Progenitor cell of endocrine pancreas (in vitro differentiated cells): ENCODE measurements at regions not wholly inside any gene's neighbourhood (a gene's known extent, or its start where the extent isn't known, plus 50 kb on each side); places are given as distances from the start of the nearest gene placed in this dataset.

Experiments used
- DNase-seq: peaks from one replicate; pipeline ENCODE4 v3.0.0; 2021; ENCODE audit warnings: low spot score; ENCODE audit not compliant: unreplicated experiment
- H3K27ac Mint-ChIP-seq: 2 replicates; pipeline ENCODE4 v1.8.0; 2021; ENCODE audit warnings: mild to moderate bottlenecking, moderate library complexity, mixed read lengths
- H3K27me3 Mint-ChIP-seq: 2 replicates; pipeline ENCODE4 v1.8.0; 2021; ENCODE audit warnings: mixed read lengths
- H3K36me3 Mint-ChIP-seq: 2 replicates; pipeline ENCODE4 v1.8.0; 2022; ENCODE audit warnings: mixed read lengths; ENCODE audit not compliant: insufficient read depth
- H3K4me1 Mint-ChIP-seq: 2 replicates; pipeline ENCODE4 v1.8.0; 2021; ENCODE audit warnings: low read depth, mixed read lengths
- H3K4me3 Mint-ChIP-seq: 2 replicates; pipeline ENCODE4 v1.8.0; 2021; ENCODE audit warnings: low read depth, mild to moderate bottlenecking, moderate library complexity, mixed read lengths
- H3K9me3 Mint-ChIP-seq: 2 replicates; pipeline ENCODE4 v1.8.0; 2021; ENCODE audit warnings: low read depth, mixed read lengths
- CTCF ChIP-seq: fragments of 200-600 bp; sonication (generic); IDR thresholded peaks from one replicate; pipeline ENCODE4 v1.5.0; 2021; ENCODE audit warnings: antibody characterized with exemption, mild to moderate bottlenecking; ENCODE audit not compliant: unreplicated experiment

GRCh38 chr13:42658019-42658418, 84.1 kb downstream of the TNFSF11 start:
- no peak overlapping the region for H3K4me3 Mint-ChIP-seq

GRCh38 chr13:42660333-42660965, 86.5 kb downstream of the TNFSF11 start:
- Mint-ChIP-seq H3K9me3 (no peaks in the 10 kb centered on the region), H3K27me3 (peaks cover 26% of the 10 kb centered on the region), H3K4me3 (no peak overlapping the region), H3K36me3 (no peaks in the 10 kb centered on the region), H3K4me1 (peaks cover 16% of the 10 kb centered on the region), H3K27ac (no peak overlapping the region)
- TF ChIP-seq CTCF: no peak
- no peak for DNase-seq

More at GRCh38 chr13:42658019-42658418, 84.1 kb downstream of the TNFSF11 start:
- Mint-ChIP-seq H3K27me3 (peaks cover 26% of the 10 kb centered on the region), H3K9me3 (no peaks in the 10 kb centered on the region), H3K27ac (no peak overlapping the region), H3K4me1 (peaks cover 29% of the 10 kb centered on the region), H3K36me3 (no peaks in the 10 kb centered on the region)
- no peak for DNase-seq
- no peak for TF ChIP-seq CTCF

- DNase-seq: no peak
- Mint-ChIP-seq H3K27ac (no peak overlapping the region), H3K36me3 (no peaks in the 10 kb centered on the region), H3K27me3 (no peaks in the 10 kb centered on the region), H3K9me3 (peaks cover 19% of the 10 kb centered on the region), H3K4me3 (no peak overlapping the region), H3K4me1 (no peaks in the 10 kb centered on the region)
- no peak for TF ChIP-seq CTCF
Observed at GRCh38 chr13:42667638-42668037, 93.7 kb downstream of the TNFSF11 start.

- Mint-ChIP-seq H3K4me1 (no peaks in the 10 kb centered on the region), H3K27me3 (no peaks in the 10 kb centered on the region), H3K4me3 (no peak overlapping the region), H3K9me3 (peaks cover 16% of the 10 kb centered on the region), H3K27ac (no peak overlapping the region), H3K36me3 (no peaks in the 10 kb centered on the region)
- TF ChIP-seq CTCF: no peak
- no peak for DNase-seq
Observed at GRCh38 chr13:42671502-42671901, 97.5 kb downstream of the TNFSF11 start.

- DNase-seq: no peak
- Mint-ChIP-seq H3K4me1 (no peaks in the 10 kb centered on the region), H3K9me3 (peaks cover 7% of the 10 kb centered on the region), H3K36me3 (no peaks in the 10 kb centered on the region), H3K27me3 (no peaks in the 10 kb centered on the region), H3K27ac (no peak overlapping the region), H3K4me3 (no peak overlapping the region)
- no peak for TF ChIP-seq CTCF
Observed at GRCh38 chr13:42673677-42674076, 99.7 kb downstream of the TNFSF11 start.
